Ovary (tissue), 3 donors: ENCODE measurements at regions not wholly inside any gene's neighbourhood (a gene's known extent, or its start where the extent isn't known, plus 50 kb on each side); places are given as distances from the start of the nearest gene placed in this dataset.

ENCODE experiments used
- EP300 ChIP-seq: sonication (generic); formaldehyde crosslinking; IDR thresholded peaks from one replicate; pipeline ENCODE4 v1.6.1; 2017; ENCODE audit warnings: antibody characterized with exemption
- TF ChIP-seq, protein P1 (sequence below), 3 donors: fragments of 450-650 bp in 2 of 3; fragments of 200-600 bp in 1 of 3; IDR thresholded peaks; one replicate each; pipeline versions ENCODE4 v1.5.1 to v1.8.0; 2016 to 2022; ENCODE audit warnings: antibody characterized with exemption in 3 of 3, mild to moderate bottlenecking in 1 of 3
- donor health status: DM: no; HTN: no; CAD: no.

GRCh38 chr1:25105836-25106235, 126.5 kb downstream of the SYF2 start:
- TF ChIP-seq, protein P1, sequence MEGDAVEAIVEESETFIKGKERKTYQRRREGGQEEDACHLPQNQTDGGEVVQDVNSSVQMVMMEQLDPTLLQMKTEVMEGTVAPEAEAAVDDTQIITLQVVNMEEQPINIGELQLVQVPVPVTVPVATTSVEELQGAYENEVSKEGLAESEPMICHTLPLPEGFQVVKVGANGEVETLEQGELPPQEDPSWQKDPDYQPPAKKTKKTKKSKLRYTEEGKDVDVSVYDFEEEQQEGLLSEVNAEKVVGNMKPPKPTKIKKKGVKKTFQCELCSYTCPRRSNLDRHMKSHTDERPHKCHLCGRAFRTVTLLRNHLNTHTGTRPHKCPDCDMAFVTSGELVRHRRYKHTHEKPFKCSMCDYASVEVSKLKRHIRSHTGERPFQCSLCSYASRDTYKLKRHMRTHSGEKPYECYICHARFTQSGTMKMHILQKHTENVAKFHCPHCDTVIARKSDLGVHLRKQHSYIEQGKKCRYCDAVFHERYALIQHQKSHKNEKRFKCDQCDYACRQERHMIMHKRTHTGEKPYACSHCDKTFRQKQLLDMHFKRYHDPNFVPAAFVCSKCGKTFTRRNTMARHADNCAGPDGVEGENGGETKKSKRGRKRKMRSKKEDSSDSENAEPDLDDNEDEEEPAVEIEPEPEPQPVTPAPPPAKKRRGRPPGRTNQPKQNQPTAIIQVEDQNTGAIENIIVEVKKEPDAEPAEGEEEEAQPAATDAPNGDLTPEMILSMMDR (IDR thresholded peaks at IDR 0.05): no peak
- no peak for TF ChIP-seq EP300
